Upper lobe of left lung (tissue), 6 donors: ENCODE measurements at regions not wholly inside any gene's neighbourhood (a gene's known extent, or its start where the extent isn't known, plus 50 kb on each side); places are given as distances from the start of the nearest gene placed in this dataset.

ENCODE experiments used
- ATAC-seq, 2 donors: fragments of 200-7000 bp; cut with Tn5 transposase; one replicate each; pipeline ENCODE4 v1.9.1; 2022; ENCODE audit warnings: mild to moderate bottlenecking in 2 of 2, moderate library complexity in 2 of 2; ENCODE audit not compliant: low FRiP score in 2 of 2
- DNase-seq, 2 donors: peaks; one replicate each; pipeline ENCODE4 v3.0.0-alpha.2; 2019 to 2020
- H3K27ac ChIP-seq, 4 donors: fragments of 200-600 bp; sonication (generic); one replicate each; pipeline ENCODE4 v1.5.1; 2016 to 2019
- H3K27me3 ChIP-seq, 4 donors: fragments of 200-600 bp; sonication (generic); one replicate each; pipeline ENCODE4 v1.5.1; 2017 to 2019
- H3K36me3 ChIP-seq, 4 donors: fragments of 200-600 bp; sonication (generic); one replicate each; pipeline ENCODE4 v1.5.1; 2016 to 2019
- H3K4me1 ChIP-seq, 4 donors: fragments of 200-600 bp; sonication (generic); one replicate each; pipeline ENCODE4 v1.5.1; 2018 to 2019
- H3K4me3 ChIP-seq, 4 donors: fragments of 200-600 bp; sonication (generic); one replicate each; pipeline ENCODE4 v1.5.1; 2017 to 2019; ENCODE audit warnings: mild to moderate bottlenecking in 2 of 4, moderate library complexity in 1 of 4
- H3K9me3 ChIP-seq, 4 donors: fragments of 200-600 bp; sonication (generic); one replicate each; pipeline ENCODE4 v1.5.1; 2018 to 2019
- CTCF ChIP-seq, 6 experiments: fragments of 450-650 bp in 4 of 6; fragments of 200-600 bp in 2 of 6; sonication (generic) in 2 of 6; IDR thresholded peaks; one replicate each; pipeline ENCODE4 v1.5.1; 2016 to 2019; ENCODE audit warnings: antibody characterized with exemption in 6 of 6
- EP300 ChIP-seq, 4 donors: sonication (generic); formaldehyde crosslinking; IDR thresholded peaks; one replicate each; pipeline ENCODE4 v1.5.1; 2017; ENCODE audit warnings: antibody characterized with exemption in 4 of 4, control low read depth in 2 of 4
- POLR2A ChIP-seq, 4 donors: fragments of 450-650 bp; IDR thresholded peaks; one replicate each; pipeline ENCODE4 v1.5.1; 2016 to 2017; ENCODE audit warnings: antibody characterized with exemption in 4 of 4, mild to moderate bottlenecking in 2 of 4
- POLR2AphosphoS5 ChIP-seq, 2 donors: sonication (generic); formaldehyde crosslinking; IDR thresholded peaks; one replicate each; pipeline ENCODE4 v1.5.1; 2017; ENCODE audit warnings: antibody characterized with exemption in 2 of 2
- WGBS, 2 donors: methylation state at CpG; one replicate each; pipeline ENCODE4 v1.1.5; 2017 to 2018; 5-methylcytosine and 5-hydroxymethylcytosine counted together
- donor health status: DM: no; HTN: no; CAD: no; lungs with moderate emphysema.
- donor health status: DM: no; HTN: yes; CAD: no; lungs with severe emphysema.

DNA sequence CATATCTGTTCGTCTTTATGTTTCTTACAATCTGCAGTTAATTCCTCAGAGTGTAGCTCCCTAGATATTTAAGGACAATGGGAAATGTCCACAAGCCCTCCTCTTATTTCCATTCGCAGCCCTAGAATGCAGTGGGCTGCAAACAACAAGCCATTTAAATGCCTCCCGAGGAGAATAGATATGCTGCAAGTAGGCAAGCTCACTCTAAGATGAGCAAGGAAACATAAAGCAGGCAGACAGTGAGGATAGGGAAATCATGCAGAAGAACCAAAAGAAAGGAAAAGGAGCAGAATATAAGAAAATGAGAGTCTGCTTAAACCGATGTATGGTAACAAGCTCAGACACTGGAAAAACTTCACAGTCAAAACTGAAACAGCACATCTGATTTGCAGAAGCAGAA is 561.9 kb downstream of the GBE1 start:
- no peaks in the 10 kb centered on the region for H3K4me1 ChIP-seq
- no peaks in the 10 kb centered on the region for H3K9me3 ChIP-seq
- no peaks in the 10 kb centered on the region for H3K27me3 ChIP-seq
- WGBS, 2 donors, result 45 to 56% methylated on average over 4 of the region's 4 CpGs
- DNase-seq (no peak), ATAC-seq (no peak)
- H3K4me3 ChIP-seq, result no peak overlapping the region
- TF ChIP-seq POLR2AphosphoS5 (IDR thresholded peaks at IDR 0.05), result no peak
- TF ChIP-seq CTCF (IDR thresholded peaks at IDR 0.05), result no peak
- TF ChIP-seq POLR2A (IDR thresholded peaks at IDR 0.05), result no peak
- no peak for TF ChIP-seq EP300 (IDR thresholded peaks at IDR 0.05)
- H3K27ac ChIP-seq, result no peak overlapping the region
- H3K36me3 ChIP-seq, result no peaks in the 10 kb centered on the region

GRCh38 chr3:81198756-81199155 is 562.7 kb downstream of the GBE1 start:
- H3K4me3 ChIP-seq, result no peak overlapping the region
- TF ChIP-seq POLR2AphosphoS5 (IDR thresholded peaks at IDR 0.05) (no peak), CTCF (IDR thresholded peaks at IDR 0.05) (no peak), EP300 (IDR thresholded peaks at IDR 0.05) (no peak), POLR2A (IDR thresholded peaks at IDR 0.05) (no peak)
- H3K27ac ChIP-seq, result no peak overlapping the region
- no peaks in the 10 kb centered on the region for H3K4me1 ChIP-seq
- no peaks in the 10 kb centered on the region for H3K27me3 ChIP-seq
- DNase-seq (no peak), ATAC-seq (no peak)
- 48 to 49% methylated on average over 5 of the region's 5 CpGs for WGBS, 2 donors
- no peaks in the 10 kb centered on the region for H3K36me3 ChIP-seq
- H3K9me3 ChIP-seq, result no peaks in the 10 kb centered on the region

GRCh38 chr3:81198216-81198615 is 563.2 kb downstream of the GBE1 start:
- Histone ChIP-seq H3K27me3 (no peaks in the 10 kb centered on the region), H3K4me3 (no peak overlapping the region), H3K9me3 (no peaks in the 10 kb centered on the region), H3K4me1 (no peaks in the 10 kb centered on the region), H3K36me3 (no peaks in the 10 kb centered on the region), H3K27ac (no peak overlapping the region)
- no peak for TF ChIP-seq CTCF (IDR thresholded peaks at IDR 0.05)
- no peak for TF ChIP-seq POLR2A (IDR thresholded peaks at IDR 0.05)
- TF ChIP-seq POLR2AphosphoS5 (IDR thresholded peaks at IDR 0.05), result no peak
- TF ChIP-seq EP300 (IDR thresholded peaks at IDR 0.05), result no peak
- 84 to 89% methylated on average over 3 of the region's 3 CpGs for WGBS, 2 donors
- ATAC-seq (no peak), DNase-seq (no peak)

DNA sequence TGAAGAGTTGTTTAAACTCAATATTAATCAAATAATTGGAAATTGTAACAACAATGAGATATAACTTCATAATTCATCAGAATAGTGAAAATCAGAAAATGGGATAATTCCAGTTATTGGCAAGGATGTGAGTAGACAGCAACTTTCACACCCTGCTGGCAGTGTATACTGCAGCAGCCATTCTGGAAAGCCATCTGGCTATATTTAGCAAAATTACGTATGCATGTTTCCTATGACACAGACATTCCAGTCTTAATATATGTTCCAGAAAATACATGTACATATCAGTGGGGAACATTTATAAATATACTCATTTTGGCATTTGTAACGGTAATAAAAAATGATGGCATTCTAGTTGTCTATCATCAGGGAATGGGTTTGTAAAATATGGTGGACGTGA is 564.1 kb downstream of the GBE1 start:
- H3K36me3 ChIP-seq, result no peaks in the 10 kb centered on the region
- H3K9me3 ChIP-seq, result no peaks in the 10 kb centered on the region
- H3K4me3 ChIP-seq, result no peak overlapping the region
- TF ChIP-seq POLR2A (IDR thresholded peaks at IDR 0.05), result no peak
- no peak for TF ChIP-seq CTCF (IDR thresholded peaks at IDR 0.05)
- no peak for TF ChIP-seq EP300 (IDR thresholded peaks at IDR 0.05)
- TF ChIP-seq POLR2AphosphoS5 (IDR thresholded peaks at IDR 0.05), result no peak
- no peak overlapping the region for H3K27ac ChIP-seq
- WGBS, 2 donors, result 75 to 80% methylated on average over 3 of the region's 3 CpGs
- DNase-seq (no peak), ATAC-seq (no peak)
- H3K4me1 ChIP-seq, result no peaks in the 10 kb centered on the region
- no peaks in the 10 kb centered on the region for H3K27me3 ChIP-seq

- TF ChIP-seq POLR2A (IDR thresholded peaks at IDR 0.05) (no peak), CTCF (IDR thresholded peaks at IDR 0.05) (no peak), POLR2AphosphoS5 (IDR thresholded peaks at IDR 0.05) (no peak), EP300 (IDR thresholded peaks at IDR 0.05) (no peak)
- Histone ChIP-seq H3K36me3 (no peaks in the 10 kb centered on the region), H3K9me3 (no peaks in the 10 kb centered on the region), H3K4me1 (no peaks in the 10 kb centered on the region), H3K27me3 (no peaks in the 10 kb centered on the region), H3K4me3 (no peak overlapping the region), H3K27ac (no peak overlapping the region)
- no peak for ATAC-seq
- 90 to 92% methylated on average over 1 of the region's 1 CpG for WGBS, 2 donors
- DNase-seq, result no peak
Observed at GRCh38 chr3:81195478-81195877, 566.0 kb downstream of the GBE1 start.
